OCI-LY3 (cell line): ENCODE measurements at regions not wholly inside any gene's neighbourhood (a gene's known extent, or its start where the extent isn't known, plus 50 kb on each side); places are given as distances from the start of the nearest gene placed in this dataset.

Experiments used
- CTCF ChIP-seq: fragments of 200-600, 300-600 bp; sonication (generic); IDR thresholded peaks from 2 replicates; pipeline ENCODE4 v1.5.1; 2014; ENCODE audit warnings: antibody characterized with exemption, low read length, low read depth
- EZH2phosphoT487 ChIP-seq: fragments of 200-600 bp; shearing (Covaris generic); IDR thresholded peaks from 2 replicates; pipeline ENCODE4 v1.6.1; 2018; ENCODE audit warnings: antibody characterized with exemption, mixed run types, low read depth

- TF ChIP-seq EZH2phosphoT487: no peak
- TF ChIP-seq CTCF: no peak
Measured at GRCh38 chr4:72971572-72971971, 97.9 kb downstream of the COX18 start.
